K562 (cell line): ENCODE measurements at regions not wholly inside any gene's neighbourhood (a gene's known extent, or its start where the extent isn't known, plus 50 kb on each side); places are given as distances from the start of the nearest gene placed in this dataset.

Source experiments
- ATAC-seq: fragments of 200-7000 bp; cut with Tn5 transposase; 3 replicates; pipeline ENCODE4 v1.9.1; 2020; ENCODE audit warnings: moderate library complexity
- BruUV-seq: library from RNA; stranded (reverse); fragments of 400-500 nt; replicated peaks from 2 replicates; lab custom pipeline; 2021; lab: Mats Ljungman, UMichigan
- CTCF ChIA-PET: fragments of 300-600 bp; formaldehyde crosslinking; extraction: SDS; loops from one replicate; lab custom pipeline; 2021; ENCODE audit warnings: low intra/inter-chr PET ratio; lab: Yijun Ruan, JAX
- POLR2A ChIA-PET: fragments of 300-600, 350-650 bp; sonication (Branson Sonifier 250); formaldehyde crosslinking; extraction: SDS; loops from one replicate; lab custom pipeline; 2021; ENCODE audit warnings: antibody characterized with exemption, inconsistent platforms; lab: Yijun Ruan, JAX
- DNase-seq, 4 experiments: peaks; one replicate each; pipeline versions ENCODE4 v3.0.0 to v3.0.0-alpha.2; 2011 to 2018; ENCODE audit warnings: low spot score in 3 of 4, mixed read lengths in 3 of 4; ENCODE audit errors: extremely low read depth in 1 of 4
- FAIRE-seq: peaks from 2 replicates; lab custom pipeline; 2011; peaks lifted over from hg19 to GRCh38; lab: Jason Lieb, UNC
- H2AFZ ChIP-seq: 2 replicates; pipeline ENCODE4 v1.6.0; 2011; ENCODE audit warnings: low read depth, low read length, control low read depth, inconsistent platforms
- H3K27ac ChIP-seq: fragments of 200-600 bp; 3 replicates; pipeline ENCODE4 v1.8.0; 2011; ENCODE audit warnings: low read depth, mild to moderate bottlenecking, control low read depth, inconsistent platforms, low read length, moderate library complexity, mixed read lengths; ENCODE audit errors: extremely low read depth
- H3K27me3 ChIP-seq, 2 experiments: fragments of 300-600 bp in 1 of 2; 2 replicates in 1 of 2; 3 replicates in 1 of 2; pipeline versions ENCODE4 v1.6.0 to v1.8.0; 2011; ENCODE audit warnings: inconsistent platforms in 2 of 2, low read length in 2 of 2, mild to moderate bottlenecking in 1 of 2, mixed read lengths in 1 of 2, moderate library complexity in 1 of 2; ENCODE audit not compliant: control insufficient read depth in 2 of 2, insufficient read depth in 2 of 2
- H3K36me3 ChIP-seq: fragments of 300-600 bp; 3 replicates; pipeline ENCODE4 v1.8.0; 2011; ENCODE audit warnings: mild to moderate bottlenecking, low read length, inconsistent platforms; ENCODE audit not compliant: control insufficient read depth, insufficient read depth
- H3K4me1 ChIP-seq, 2 experiments: fragments of 200-600 bp in 1 of 2; replicated peaks in 1 of 2; 2 replicates in 1 of 2; 3 replicates in 1 of 2; pipeline versions ENCODE4 v1.5.1 to v1.8.0; 2011; ENCODE audit warnings: inconsistent platforms in 2 of 2, low read length in 2 of 2, mild to moderate bottlenecking in 1 of 2, mixed read lengths in 1 of 2, moderate library complexity in 1 of 2; ENCODE audit not compliant: control insufficient read depth in 2 of 2, insufficient read depth in 2 of 2
- H3K4me2 ChIP-seq: 2 replicates; pipeline ENCODE4 v1.6.1; 2011; ENCODE audit warnings: low read length, control low read depth, inconsistent platforms, mixed read lengths; ENCODE audit not compliant: insufficient read depth
- H3K4me3 ChIP-seq: fragments of 200-600 bp; sonication (generic), shearing (Covaris generic); 2 replicates; pipeline ENCODE4 v1.5.1; 2016; ENCODE audit warnings: control low read depth, inconsistent platforms
- H3K79me2 ChIP-seq: fragments of 200-600 bp; 3 replicates; pipeline ENCODE4 v1.8.0; 2011; ENCODE audit warnings: low read length, inconsistent platforms; ENCODE audit not compliant: control insufficient read depth, insufficient read depth
- H3K9ac ChIP-seq, 2 experiments: 2 replicates each; pipeline versions ENCODE4 v1.6.0 to v1.6.1; 2011; ENCODE audit warnings: low read depth in 2 of 2, low read length in 2 of 2, control low read depth in 1 of 2, inconsistent platforms in 1 of 2, mild to moderate bottlenecking in 1 of 2, mixed read lengths in 1 of 2; ENCODE audit not compliant: insufficient read depth in 1 of 2
- H3K9me1 ChIP-seq: one replicate; pipeline ENCODE4 v1.6.0; 2011; ENCODE audit warnings: inconsistent platforms, mild to moderate bottlenecking, low read length, moderate library complexity; ENCODE audit not compliant: control insufficient read depth, insufficient read depth
- H3K9me3 ChIP-seq: replicated peaks from 2 replicates; pipeline ENCODE4 v1.5.1; 2011; ENCODE audit warnings: low read depth, low read length, inconsistent platforms; ENCODE audit not compliant: control insufficient read depth, insufficient read depth
- H4K20me1 ChIP-seq: replicated peaks from 2 replicates; pipeline ENCODE4 v1.6.1; 2011; ENCODE audit warnings: low read length, inconsistent platforms, mixed read lengths; ENCODE audit not compliant: control insufficient read depth, insufficient read depth
- CEBPZ ChIP-seq: fragments of 150-350 bp; IDR thresholded peaks from 2 replicates; pipeline ENCODE4 v1.6.1; 2014; ENCODE audit warnings: low read depth, mild to moderate bottlenecking, low read length, borderline replicate concordance
- CXXC5 ChIP-seq: fragments of 250-450 bp; sonication (Bioruptor Pico); IDR thresholded peaks from 2 replicates; pipeline ENCODE4 v1.8.0; 2022; ENCODE audit warnings: inconsistent platforms, mild to moderate bottlenecking, moderate library complexity
- ELK1 ChIP-seq: sonication (generic); formaldehyde crosslinking; IDR thresholded peaks from 2 replicates; pipeline ENCODE4 v1.8.1; 2022; ENCODE audit warnings: missing genetic modification reagents
- HDAC1 ChIP-seq, 2 experiments: fragments of 450-650 bp; IDR thresholded peaks; 2 replicates each; pipeline ENCODE4 v1.6.1; 2016 to 2017; ENCODE audit warnings: inconsistent platforms in 1 of 2, mild to moderate bottlenecking in 1 of 2, moderate library complexity in 1 of 2
- HOMEZ ChIP-seq: fragments of 250-450 bp; sonication (Bioruptor Pico); IDR thresholded peaks from 2 replicates; pipeline ENCODE4 v1.4.0; 2020; ENCODE audit warnings: mild to moderate bottlenecking, moderate library complexity
- ILK ChIP-seq: fragments of 450-650 bp; IDR thresholded peaks from 2 replicates; pipeline ENCODE4 v1.6.1; 2016; ENCODE audit warnings: missing genetic modification characterization, low read depth, mild to moderate bottlenecking, missing compliant biosample characterization, moderate library complexity, borderline replicate concordance
- IRF9 ChIP-seq: fragments of 450-650 bp; IDR thresholded peaks from 2 replicates; pipeline ENCODE4 v1.6.1; 2016; ENCODE audit warnings: missing biosample characterization, missing genetic modification characterization
- MBD1 ChIP-seq: fragments of 250-450 bp; sonication (Bioruptor Pico); IDR thresholded peaks from 2 replicates; pipeline ENCODE4 v1.8.0; 2022; ENCODE audit warnings: inconsistent platforms
- ZBTB7A ChIP-seq: IDR thresholded peaks from 2 replicates; pipeline ENCODE4 v1.6.1; 2011; ENCODE audit warnings: low read depth, mild to moderate bottlenecking, low read length, moderate library complexity, borderline replicate concordance; ENCODE audit not compliant: control insufficient read depth
- ZNF184 ChIP-seq: sonication (generic); formaldehyde crosslinking; IDR thresholded peaks from 2 replicates; pipeline ENCODE4 v1.5.0; 2020; ENCODE audit warnings: missing genetic modification reagents
- ZNF551 ChIP-seq: fragments of 250-450 bp; sonication (Bioruptor Pico); IDR thresholded peaks from 2 replicates; pipeline ENCODE4 v1.5.0; 2021; ENCODE audit warnings: mild to moderate bottlenecking, moderate library complexity
- WGBS: fragments of 100-300 bp; shearing (Covaris generic); methylation state at CpG from one replicate; pipeline ENCODE4 v1.1.6; 2016; ENCODE audit warnings: low coverage, mixed read lengths; ENCODE audit not compliant: insufficient coverage; ENCODE audit errors: missing lambda C conversion rate; 5-methylcytosine and 5-hydroxymethylcytosine counted together
- in situ Hi-C: fragments of 300-500 bp; cut with MboI; formaldehyde crosslinking; loops from 4 replicates; pipeline ENCODE4 v1.15.0; 2018; ENCODE audit warnings: inconsistent platforms, mixed read lengths
- intact Hi-C: fragments of 100-400 bp; cut with micrococcal nuclease; formaldehyde crosslinking; loops from 2 replicates; pipeline ENCODE4 v1.14.2; 2022

- no peak for TF ChIP-seq HOMEZ (CRISPR knock-in tag)
- no peak for TF ChIP-seq ILK (tag)
- TF ChIP-seq ZNF551 (CRISPR knock-in tag), result no peak
- TF ChIP-seq ZNF184 (CRISPR knock-in tag), result no peak
- no peak for TF ChIP-seq ZBTB7A
These were observed 174.1 kb upstream of the CASK start (continued) for GRCh38 chrX:42097486-42097885.

GRCh38 chrX:42096265-42096920 lies 173.0 kb upstream of the CASK start:
- ChIA-PET CTCF (no interaction called here), POLR2A (no interaction called here)
- 3% methylated on average over 9 of the region's 9 CpGs for WGBS
- Histone ChIP-seq H3K36me3 (no peaks in the 10 kb centered on the region), H3K9me1 (no peaks in the 10 kb centered on the region), H3K4me3 (no peak overlapping the region), H3K27ac (no peak overlapping the region), H3K9ac (no peak overlapping the region), H3K9me3 (no peaks in the 10 kb centered on the region), H2AFZ (no peak overlapping the region), H4K20me1 (no peaks in the 10 kb centered on the region), H3K4me2 (no peak overlapping the region), H3K27me3 (no peaks in the 10 kb centered on the region), H3K79me2 (no peaks in the 10 kb centered on the region), H3K4me1 (no peaks in the 10 kb centered on the region)
- no peak for ATAC-seq
- DNase-seq, result peak in 2 of 4 experiments; percentile 4 to 7
- in situ Hi-C loops, result no loop called here
- no peak for FAIRE-seq
- intact Hi-C loops, result no loop called here
- no TSS peak for BruUV-seq
- TF ChIP-seq IRF9 (tag), result no peak
- no peak for TF ChIP-seq ELK1 (CRISPR knock-in tag)
- TF ChIP-seq CEBPZ, result no peak
- TF ChIP-seq HDAC1 (IDR thresholded peaks at IDR 0.05), result peak in 1 of 2 experiments; percentile 75; a peak in 2 of 4 replicates
- TF ChIP-seq CXXC5 (CRISPR knock-in tag), result 0 out of 2 replicates have a peak, but pooled peaks have one; percentile 28
- no peak for TF ChIP-seq MBD1 (CRISPR knock-in tag)
